NCI-H2171 treated with DMSO at 0.1 percent for 48 hours (cell line): ENCODE measurements at regions not wholly inside any gene's neighbourhood (a gene's known extent, or its start where the extent isn't known, plus 50 kb on each side); places are given as distances from the start of the nearest gene placed in this dataset.
A peak's percentile ranks its signal among the peaks of the same experiment; 100 is the strongest.
"Not testable (repeated sequence)": the region's sequence is repeated elsewhere in the genome, so short reads cannot be mapped to it uniquely, and the experiment has no call there.

ENCODE experiments used
- DNase-seq: peaks from one replicate; lab custom pipeline; 2025; lab: John Stamatoyannopoulos, UW

GRCh38 chr2:149861034-149861433 lies 273.5 kb upstream of the MMADHC start:
- no peak for DNase-seq

GRCh38 chr2:149860276-149860921 lies 272.8 kb upstream of the MMADHC start:
- no peak for DNase-seq

GRCh38 chr2:149858901-149859634 lies 271.5 kb upstream of the MMADHC start:
- DNase-seq, result no peak

GRCh38 chr2:149858216-149858615 lies 270.6 kb upstream of the MMADHC start:
- DNase-seq, result no peak

- DNase-seq, result no peak
These were observed 269.8 kb upstream of the MMADHC start for GRCh38 chr2:149857344-149857743.

GRCh38 chr2:149855859-149856258 lies 268.3 kb upstream of the MMADHC start:
- not testable (repeated sequence) for DNase-seq

GRCh38 chr2:149849591-149849990 lies 262.0 kb upstream of the MMADHC start:
- DNase-seq, result no peak

GRCh38 chr2:149849136-149849535 lies 261.6 kb upstream of the MMADHC start:
- DNase-seq, result no peak

GRCh38 chr2:149841396-149841795 lies 253.8 kb upstream of the MMADHC start:
- no peak for DNase-seq

- no peak for DNase-seq
These were observed 244.7 kb upstream of the MMADHC start for GRCh38 chr2:149832324-149832723.

- no peak for DNase-seq
These were observed 241.1 kb upstream of the MMADHC start for GRCh38 chr2:149828520-149829210.

GRCh38 chr2:149827585-149828126 lies 240.1 kb upstream of the MMADHC start:
- no peak for DNase-seq

- DNase-seq, result no peak
These were observed 239.0 kb upstream of the MMADHC start for GRCh38 chr2:149826471-149827125.

GRCh38 chr2:149825473-149825872 lies 237.9 kb upstream of the MMADHC start:
- no peak for DNase-seq

GRCh38 chr2:149824136-149824535 lies 236.6 kb upstream of the MMADHC start:
- no peak for DNase-seq

GRCh38 chr2:149819356-149819957 lies 231.9 kb upstream of the MMADHC start:
- peak; percentile 77 for DNase-seq

GRCh38 chr2:149816756-149817551 lies 229.4 kb upstream of the MMADHC start:
- peak; percentile 3 for DNase-seq

GRCh38 chr2:149815941-149816340 lies 228.4 kb upstream of the MMADHC start:
- DNase-seq, result no peak

- no peak for DNase-seq
These were observed 227.3 kb upstream of the MMADHC start for GRCh38 chr2:149814901-149815300.

- DNase-seq, result peak; percentile 5
These were observed 226.5 kb upstream of the MMADHC start for GRCh38 chr2:149814049-149814448.

GRCh38 chr2:149808556-149808955 lies 221.0 kb upstream of the MMADHC start:
- no peak for DNase-seq
